ENCODE measurements at regions not wholly inside any gene's neighbourhood (a gene's known extent, or its start where the extent isn't known, plus 50 kb on each side); places are given as distances from the start of the nearest gene placed in this dataset.
"Not testable (repeated sequence)": the region's sequence is repeated elsewhere in the genome, so short reads cannot be mapped to it uniquely, and the experiment has no call there.

GRCh38 chr12:116434155-116435011 lies 124.8 kb upstream of the MAP1LC3B2 start:
- peak; percentile 89 for DNase-seq

- no peak for DNase-seq
Observed at GRCh38 chr12:116435984-116436383, 123.2 kb upstream of the MAP1LC3B2 start.

DNA sequence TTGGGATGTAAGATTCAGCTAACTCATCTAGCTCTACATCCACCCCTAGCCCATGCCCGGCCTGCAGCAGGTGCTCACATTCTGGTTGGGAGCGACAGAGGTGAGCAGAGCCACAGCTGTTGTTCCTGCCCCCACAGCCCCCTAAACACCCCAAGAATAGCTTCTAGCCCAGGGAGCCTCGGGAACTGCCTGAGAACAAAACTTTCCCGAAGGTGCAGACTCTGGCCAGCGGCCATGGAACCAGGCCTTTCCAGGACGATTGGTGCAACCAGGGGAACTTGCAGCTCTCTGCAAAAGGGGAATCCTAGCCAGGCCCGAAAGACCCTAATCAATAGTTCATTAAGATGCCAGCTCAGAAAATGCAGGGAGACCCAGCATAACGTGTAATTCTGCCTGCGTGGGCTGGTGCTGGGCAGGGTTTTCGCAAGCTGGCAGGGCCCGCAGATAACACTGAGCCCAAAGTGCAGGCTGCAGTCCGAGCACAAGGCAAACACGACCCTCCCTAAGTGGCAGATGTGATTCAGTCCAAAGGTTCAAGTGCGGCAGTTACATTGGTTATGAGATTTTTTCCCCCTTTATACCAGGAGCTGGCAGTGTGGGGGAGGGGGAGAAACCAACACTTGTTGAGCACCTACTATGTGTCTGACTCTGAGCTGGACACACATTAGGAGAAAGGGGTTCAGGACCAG lies 122.5 kb upstream of the MAP1LC3B2 start:
- DNase-seq, result no peak

DNA sequence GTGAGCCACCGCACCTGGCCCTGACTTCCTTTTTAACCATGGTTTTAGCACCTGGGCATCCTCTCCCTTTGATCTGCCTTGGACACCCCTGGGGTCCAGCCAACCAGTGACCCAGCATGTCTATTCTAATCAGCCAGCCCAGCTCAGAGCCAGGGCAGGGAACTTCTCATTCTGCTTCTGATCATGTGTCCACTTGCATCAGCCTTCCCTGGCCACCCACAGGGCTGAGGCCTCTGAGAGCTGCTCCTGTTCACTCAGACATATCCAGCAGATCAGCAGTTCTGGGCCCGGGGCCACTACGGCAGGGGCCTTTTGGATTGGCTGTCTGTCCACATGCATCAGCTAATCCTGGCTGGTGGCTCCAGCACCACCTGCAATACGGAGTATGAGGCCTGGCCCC lies 117.9 kb upstream of the MAP1LC3B2 start:
- DNase-seq, result no peak

DNA sequence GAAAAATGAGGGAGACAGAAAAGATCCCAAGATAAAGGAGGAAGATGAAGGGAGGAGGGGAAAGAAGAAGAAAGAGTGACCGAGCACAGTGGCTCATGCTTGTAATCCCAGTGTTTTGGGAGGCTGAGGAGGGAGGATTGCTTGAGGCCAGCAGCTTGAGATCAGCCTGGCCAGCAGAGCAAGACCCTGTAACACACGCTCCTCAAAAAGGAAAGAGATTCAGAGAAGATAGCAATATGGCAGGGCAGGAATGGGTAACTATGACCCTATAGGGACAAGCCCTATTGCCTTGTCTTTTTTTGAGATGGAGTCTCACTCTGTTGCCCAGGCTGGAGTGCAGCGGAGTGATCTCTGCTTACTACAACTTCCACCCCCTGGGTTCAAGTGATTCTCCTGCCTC lies 116.9 kb upstream of the MAP1LC3B2 start:
- no peak for DNase-seq

DNA sequence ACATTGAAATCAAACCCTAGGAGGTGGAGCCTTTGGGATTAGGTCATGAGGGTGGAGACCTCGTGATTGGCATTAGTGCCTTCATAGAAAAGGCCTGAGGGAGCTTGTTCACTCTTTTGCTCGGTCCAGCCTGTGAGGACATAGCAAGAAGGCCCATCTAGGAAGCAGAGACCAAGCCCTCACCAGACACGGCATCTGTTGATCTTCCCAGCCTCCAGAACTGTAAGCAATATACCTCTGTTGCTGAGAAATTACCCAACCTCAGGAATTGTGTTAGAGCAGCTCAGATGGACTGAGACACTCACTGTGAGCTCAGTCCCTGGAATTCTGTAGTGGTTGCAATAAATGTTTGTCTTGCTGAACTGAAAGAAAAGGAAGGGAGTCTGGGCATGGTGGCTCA lies 116.2 kb upstream of the MAP1LC3B2 start:
- DNase-seq, result no peak

- no peak for DNase-seq
Observed at GRCh38 chr12:116443821-116444589, 115.2 kb upstream of the MAP1LC3B2 start.

- no peak for DNase-seq
Observed at GRCh38 chr12:116444590-116444943, 114.6 kb upstream of the MAP1LC3B2 start.

DNA sequence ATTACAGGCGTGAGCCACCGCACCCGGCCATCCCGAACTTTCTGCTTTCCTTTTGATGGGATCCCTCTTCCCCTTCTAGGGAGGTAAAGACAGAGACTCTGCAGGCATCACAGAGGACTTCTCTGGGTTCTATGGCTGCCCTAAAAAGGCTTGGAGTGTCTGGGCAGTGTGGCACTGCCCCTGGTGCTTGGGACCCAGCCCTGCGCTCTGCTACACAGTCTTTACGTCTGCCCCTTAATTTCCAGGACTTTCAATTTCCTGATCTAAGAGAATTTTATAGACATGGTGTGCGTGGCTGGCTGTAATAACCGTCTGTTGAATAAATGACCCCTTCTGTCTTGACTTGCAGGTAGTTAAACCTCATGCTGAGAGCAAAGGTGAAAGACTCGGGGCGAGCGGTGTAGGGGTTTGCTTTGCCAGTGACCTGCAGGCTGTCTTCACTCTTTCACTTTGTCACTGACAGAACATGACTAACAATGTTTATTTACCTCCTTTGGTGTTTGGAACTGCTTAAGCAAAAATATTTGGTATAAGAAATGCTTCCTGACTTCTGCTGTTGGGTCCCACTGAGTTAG lies 110.9 kb upstream of the MAP1LC3B2 start:
- DNase-seq, result no peak

DNA sequence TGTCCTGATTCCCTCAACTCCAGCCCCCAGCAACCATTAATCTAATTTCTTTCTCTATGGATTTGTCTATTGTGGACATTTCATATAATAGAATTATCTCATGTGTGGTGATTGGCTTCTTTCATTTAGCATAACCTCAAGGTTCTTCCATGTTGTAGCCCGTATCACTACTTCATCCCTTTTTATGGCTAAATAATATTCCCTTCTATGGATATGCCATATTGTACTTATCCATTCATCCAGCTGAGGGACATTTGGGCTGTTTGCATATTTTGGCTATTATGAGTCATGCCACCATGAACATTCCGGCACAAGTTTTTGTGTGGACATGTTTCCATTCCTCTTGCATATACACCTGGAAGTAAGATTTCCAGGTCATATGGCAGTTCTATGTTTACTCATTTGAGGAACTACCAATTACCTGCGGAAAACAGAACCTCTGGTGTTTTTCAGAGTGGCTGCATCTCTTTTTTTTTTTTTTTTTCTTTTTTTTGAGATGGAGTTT lies 108.7 kb upstream of the MAP1LC3B2 start:
- no peak for DNase-seq

- DNase-seq, result not testable (repeated sequence)
Observed at GRCh38 chr12:116452975-116453374, 106.2 kb upstream of the MAP1LC3B2 start.

GRCh38 chr12:116453631-116454030 lies 105.5 kb upstream of the MAP1LC3B2 start:
- DNase-seq, result no peak

- DNase-seq, result no peak
Observed at GRCh38 chr12:116454076-116454475, 105.1 kb upstream of the MAP1LC3B2 start.

- DNase-seq, result peak; percentile 49
Observed at GRCh38 chr12:116454950-116455447, 104.2 kb upstream of the MAP1LC3B2 start.

DNA sequence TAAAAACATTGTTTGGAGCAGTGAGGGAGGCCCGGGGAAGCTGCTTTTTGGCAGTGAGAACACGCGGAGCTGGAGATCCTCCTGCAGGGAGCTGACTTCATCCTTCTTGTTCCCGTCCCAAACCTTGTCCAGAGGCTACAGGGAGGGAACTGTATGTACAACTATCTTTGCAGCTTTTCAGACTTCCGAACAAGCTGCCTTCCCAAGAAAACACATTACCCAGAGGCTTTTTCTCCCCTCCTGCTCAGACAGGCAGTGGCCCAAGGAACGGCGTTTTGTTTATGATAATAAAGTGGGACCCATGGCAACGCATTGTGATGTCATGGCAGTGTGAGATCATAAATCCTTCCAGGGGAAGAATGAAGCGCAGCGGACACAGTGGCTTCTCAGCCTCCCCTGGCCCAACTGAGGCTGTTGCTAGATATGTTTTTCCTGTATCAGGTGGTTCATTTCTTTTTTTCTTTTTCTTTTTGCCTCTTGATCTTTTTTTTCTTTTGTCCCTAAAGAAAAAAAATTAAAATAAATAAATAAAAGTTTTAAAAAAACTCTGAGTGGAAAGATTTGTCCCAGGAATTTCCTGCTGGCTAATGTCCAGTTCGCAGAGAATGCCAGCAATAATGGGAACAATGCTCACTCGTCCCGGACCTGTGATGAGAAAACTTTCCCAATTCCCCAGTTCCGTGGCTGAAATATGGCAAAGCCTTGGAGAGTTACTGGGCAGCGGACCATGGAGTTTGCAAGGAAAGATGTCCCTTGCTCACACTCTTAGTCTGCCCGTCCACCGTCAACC lies 103.4 kb upstream of the MAP1LC3B2 start:
- DNase-seq, result peak; percentile 95

- DNase-seq, result peak; percentile 63
Observed at GRCh38 chr12:116456330-116457082, 102.7 kb upstream of the MAP1LC3B2 start.

DNA sequence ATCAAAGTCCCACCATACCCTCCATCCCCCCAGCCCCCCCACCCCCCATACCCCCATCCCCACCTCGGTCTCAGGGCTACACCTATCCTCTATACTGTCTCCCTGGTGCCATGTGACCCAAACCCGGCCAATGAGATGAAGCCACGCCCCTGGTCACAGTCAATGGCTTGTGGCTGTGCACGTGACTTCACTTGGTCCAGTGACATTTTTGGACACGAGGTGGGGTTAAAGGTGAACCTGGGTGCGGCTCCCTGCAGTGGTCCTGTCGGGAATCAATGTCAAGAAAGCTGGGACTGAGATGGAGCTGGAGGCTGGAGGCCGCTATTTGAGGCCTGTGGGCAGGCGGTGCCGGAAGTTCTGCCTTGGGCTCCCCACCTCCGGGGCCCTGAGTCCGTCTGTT lies 100.7 kb upstream of the MAP1LC3B2 start:
- DNase-seq, result no peak

GRCh38 chr12:116459011-116459875 lies 99.9 kb upstream of the MAP1LC3B2 start:
- no peak for DNase-seq

GRCh38 chr12:116459916-116460663 lies 99.1 kb upstream of the MAP1LC3B2 start:
- DNase-seq, result peak; percentile 87

All from femur (tissue), 1 donor.